HFF-Myc (cell line): ENCODE measurements at regions not wholly inside any gene's neighbourhood (a gene's known extent, or its start where the extent isn't known, plus 50 kb on each side); places are given as distances from the start of the nearest gene placed in this dataset.

ENCODE experiments used
- DNase-seq: peaks from one replicate; pipeline ENCODE4 v3.0.0-alpha.2; 2011; ENCODE audit warnings: low read depth; ENCODE audit errors: extremely low read depth
- H3K4me3 ChIP-seq: replicated peaks from 2 replicates; pipeline ENCODE4 v1.5.1; 2011; ENCODE audit warnings: low read depth, mild to moderate bottlenecking, control low read depth, low read length
- TF ChIP-seq, protein P1 (sequence below): IDR thresholded peaks from 2 replicates; pipeline ENCODE4 v1.5.1; 2012; ENCODE audit warnings: mild to moderate bottlenecking, low read depth, low read length, control low read depth; ENCODE audit errors: missing control alignments

DNA sequence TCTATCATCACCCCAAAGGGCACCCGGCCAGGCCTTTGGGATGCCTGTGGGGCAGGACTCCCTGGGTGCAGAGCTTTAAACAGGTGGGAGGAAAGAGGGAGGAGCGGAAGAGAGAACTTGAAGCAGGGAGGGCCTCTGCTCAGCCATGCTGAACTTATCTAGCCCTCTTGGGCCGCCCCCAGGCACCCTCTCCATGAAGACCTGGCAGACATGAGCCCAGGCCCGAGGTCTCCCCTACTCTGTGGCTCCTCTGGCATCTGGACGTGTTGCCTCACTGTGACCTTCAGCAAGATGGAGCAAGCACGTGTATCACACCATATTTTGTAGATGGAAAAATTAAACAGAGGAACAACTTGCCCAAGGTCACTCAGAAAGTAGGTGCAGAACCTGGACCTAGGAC lies 711.4 kb downstream of the MATN1 start:
- no peak overlapping the region for H3K4me3 ChIP-seq
- no peak for DNase-seq
- TF ChIP-seq, protein P1, sequence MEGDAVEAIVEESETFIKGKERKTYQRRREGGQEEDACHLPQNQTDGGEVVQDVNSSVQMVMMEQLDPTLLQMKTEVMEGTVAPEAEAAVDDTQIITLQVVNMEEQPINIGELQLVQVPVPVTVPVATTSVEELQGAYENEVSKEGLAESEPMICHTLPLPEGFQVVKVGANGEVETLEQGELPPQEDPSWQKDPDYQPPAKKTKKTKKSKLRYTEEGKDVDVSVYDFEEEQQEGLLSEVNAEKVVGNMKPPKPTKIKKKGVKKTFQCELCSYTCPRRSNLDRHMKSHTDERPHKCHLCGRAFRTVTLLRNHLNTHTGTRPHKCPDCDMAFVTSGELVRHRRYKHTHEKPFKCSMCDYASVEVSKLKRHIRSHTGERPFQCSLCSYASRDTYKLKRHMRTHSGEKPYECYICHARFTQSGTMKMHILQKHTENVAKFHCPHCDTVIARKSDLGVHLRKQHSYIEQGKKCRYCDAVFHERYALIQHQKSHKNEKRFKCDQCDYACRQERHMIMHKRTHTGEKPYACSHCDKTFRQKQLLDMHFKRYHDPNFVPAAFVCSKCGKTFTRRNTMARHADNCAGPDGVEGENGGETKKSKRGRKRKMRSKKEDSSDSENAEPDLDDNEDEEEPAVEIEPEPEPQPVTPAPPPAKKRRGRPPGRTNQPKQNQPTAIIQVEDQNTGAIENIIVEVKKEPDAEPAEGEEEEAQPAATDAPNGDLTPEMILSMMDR, result no peak

DNA sequence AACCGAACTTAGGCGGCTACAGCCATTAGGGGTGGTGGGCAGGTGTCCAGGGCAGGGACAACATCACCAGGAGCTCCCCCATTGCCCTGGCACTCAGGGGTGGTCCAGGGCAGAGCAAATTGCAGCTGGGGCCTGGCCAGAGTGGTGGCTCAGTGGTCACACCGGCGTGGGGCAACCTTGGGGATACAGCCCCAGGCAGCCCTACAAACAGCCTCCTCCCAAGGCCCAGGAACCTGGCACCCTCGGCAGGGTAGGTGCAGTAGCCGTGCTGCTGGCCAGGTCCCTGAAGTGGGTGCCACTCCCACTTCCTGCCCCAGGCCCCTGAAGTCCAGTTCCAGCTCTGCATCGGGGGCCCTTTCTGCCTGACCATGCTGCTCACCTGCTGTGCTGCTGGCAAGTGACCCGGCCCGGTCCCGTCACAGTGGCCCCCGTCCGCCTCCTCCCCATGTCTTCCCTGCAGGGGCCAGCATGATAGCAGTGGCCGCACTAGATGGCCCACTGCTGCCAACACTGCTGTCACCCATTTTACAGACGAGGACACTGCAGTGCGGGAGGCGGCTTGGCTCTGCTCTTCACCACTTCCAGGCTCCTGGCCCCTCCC lies 712.8 kb downstream of the MATN1 start:
- TF ChIP-seq, protein P1, result no peak
- no peak overlapping the region for H3K4me3 ChIP-seq
- DNase-seq, result no peak

DNA sequence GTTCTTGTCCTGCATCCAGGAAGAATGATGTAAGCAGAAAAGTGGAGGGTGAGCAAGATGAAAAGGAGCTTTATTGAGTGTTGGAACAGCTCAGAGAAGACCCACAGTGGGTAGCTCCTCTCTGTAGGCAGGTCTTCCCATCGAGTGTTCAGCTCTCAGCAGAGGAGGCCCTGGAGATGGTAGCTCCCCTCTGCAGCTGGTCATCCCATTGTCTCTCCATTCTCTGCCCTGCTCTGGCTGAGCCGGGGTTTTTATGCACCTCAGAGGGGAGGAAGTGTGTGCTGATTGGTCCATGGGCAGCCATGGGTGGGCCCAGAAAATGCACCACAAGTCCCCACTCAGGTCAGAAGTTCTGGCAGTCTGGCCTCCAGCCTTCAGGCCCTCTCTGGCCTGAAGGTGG lies 713.7 kb downstream of the MATN1 start:
- no peak for DNase-seq
- H3K4me3 ChIP-seq, result no peak overlapping the region
- TF ChIP-seq, protein P1, result no peak

DNA sequence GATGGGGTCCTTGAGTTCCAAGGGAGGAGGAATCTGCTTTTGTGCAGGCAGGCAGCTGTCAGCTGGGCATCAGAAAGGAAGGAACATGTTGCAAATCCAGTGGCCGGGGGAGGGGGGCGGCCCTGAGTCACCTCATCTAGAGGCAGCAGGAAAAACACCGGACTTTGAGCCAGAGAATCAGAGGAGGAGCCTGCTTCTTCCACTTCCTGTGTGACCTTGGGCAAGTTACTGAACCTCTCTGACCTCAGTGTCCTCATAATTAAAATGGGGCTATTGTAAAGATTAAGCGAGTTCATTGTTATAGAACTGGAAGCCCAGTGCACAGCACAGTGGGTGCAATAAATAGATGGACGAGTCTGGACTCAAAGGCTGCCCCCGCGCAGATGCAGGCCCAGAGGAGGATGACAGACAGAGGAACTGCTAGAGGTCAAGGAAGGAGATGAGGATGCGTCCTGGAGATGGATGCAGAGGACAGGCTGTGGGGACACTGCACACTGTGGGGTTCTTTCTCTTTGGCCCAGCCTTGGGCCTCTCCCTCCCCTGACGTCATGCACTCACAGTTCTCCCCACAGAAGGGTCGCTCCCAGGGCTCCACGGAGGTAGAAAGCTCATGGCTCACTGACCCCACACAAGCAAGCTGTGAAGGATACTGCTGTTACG lies 714.3 kb downstream of the MATN1 start:
- peak; percentile 4 for DNase-seq
- TF ChIP-seq, protein P1, result no peak
- no peak overlapping the region for H3K4me3 ChIP-seq

DNA sequence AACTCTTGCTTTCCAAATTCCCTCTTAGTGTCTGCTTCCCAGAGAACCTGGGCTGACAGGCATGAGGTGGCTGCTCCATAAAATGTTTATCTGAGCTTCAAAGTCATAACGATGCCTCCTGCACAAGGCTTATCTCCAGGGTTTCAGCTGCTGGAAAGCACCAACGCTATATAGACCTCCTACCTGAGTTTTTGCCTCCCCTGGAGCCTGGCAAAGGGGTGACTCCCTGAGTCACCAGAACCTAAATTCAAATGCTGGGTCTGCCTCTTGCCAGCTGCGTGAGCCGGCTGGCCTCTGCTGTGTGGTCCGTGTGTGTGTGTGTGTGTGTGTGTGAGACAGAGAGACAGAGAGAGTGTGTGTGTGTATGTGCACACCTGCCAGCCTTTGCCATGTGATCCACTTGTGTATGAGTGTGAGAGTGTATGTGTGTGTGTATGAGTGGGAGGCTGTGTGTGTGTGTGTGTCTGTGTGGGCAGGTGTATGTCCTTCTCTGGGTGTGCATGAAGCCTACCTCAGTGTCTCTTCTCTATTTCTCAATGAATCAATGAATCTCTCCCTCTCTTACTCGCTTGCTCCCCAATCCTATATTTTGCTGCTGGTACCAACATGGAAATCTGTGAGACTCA lies 714.9 kb downstream of the MATN1 start:
- TF ChIP-seq, protein P1, result no peak
- no peak overlapping the region for H3K4me3 ChIP-seq
- DNase-seq, result no peak

DNA sequence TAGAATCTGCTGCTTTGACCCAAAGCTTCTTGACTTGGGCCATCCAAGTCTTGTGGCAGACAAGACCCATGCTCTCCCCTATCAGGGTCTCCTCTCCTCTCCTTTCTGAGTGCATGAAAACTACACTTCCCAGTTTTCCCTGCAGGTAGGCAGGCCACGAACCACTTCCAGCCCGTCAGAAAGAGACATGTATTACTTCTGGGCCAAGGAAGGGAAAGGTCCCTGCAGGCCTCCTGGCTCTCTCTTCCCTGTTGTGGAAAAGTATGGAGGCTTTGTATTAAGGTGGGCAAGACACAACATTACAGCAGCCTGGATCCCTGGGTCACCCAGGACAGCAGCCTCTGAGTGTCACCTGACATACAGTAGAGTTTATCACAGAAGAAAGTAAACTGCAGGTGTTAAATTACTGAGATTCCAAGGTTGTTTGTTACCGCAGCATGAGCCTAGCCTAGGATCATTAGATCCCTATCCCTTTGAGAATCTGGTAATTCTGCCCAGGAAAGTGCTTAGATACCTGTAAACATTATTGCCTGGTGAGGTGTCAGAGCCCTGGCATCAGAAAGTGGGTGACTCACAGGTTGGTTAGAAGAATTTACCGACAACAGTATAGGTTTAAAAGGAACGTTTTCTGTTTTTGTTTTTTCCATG lies 717.3 kb downstream of the MATN1 start:
- H3K4me3 ChIP-seq, result no peak overlapping the region
- no peak for DNase-seq
- TF ChIP-seq, protein P1, result no peak
